ENCODE measurements at regions not wholly inside any gene's neighbourhood (a gene's known extent, or its start where the extent isn't known, plus 50 kb on each side); places are given as distances from the start of the nearest gene placed in this dataset.

GRCh38 chr1:18535391-18536210 lies 54.9 kb downstream of the KLHDC7A start:
- DNase-seq (ENCODE audit: low spot score), result no peak

GRCh38 chr1:18536356-18536755 lies 55.6 kb downstream of the KLHDC7A start:
- no peak for DNase-seq (ENCODE audit: low spot score)

GRCh38 chr1:18536915-18537314 lies 56.2 kb downstream of the KLHDC7A start:
- DNase-seq (ENCODE audit: low spot score), result no peak

- DNase-seq (ENCODE audit: low spot score), result no peak
Measured at GRCh38 chr1:18537386-18538306, 56.9 kb downstream of the KLHDC7A start.

GRCh38 chr1:18539171-18539570 lies 58.4 kb downstream of the KLHDC7A start:
- no peak for DNase-seq (ENCODE audit: low spot score)

GRCh38 chr1:18540136-18540765 lies 59.5 kb downstream of the KLHDC7A start:
- no peak for DNase-seq (ENCODE audit: low spot score)

GRCh38 chr1:18541046-18541795 lies 60.5 kb downstream of the KLHDC7A start:
- no peak for DNase-seq (ENCODE audit: low spot score)

- DNase-seq (ENCODE audit: low spot score), result no peak
Measured at GRCh38 chr1:18542351-18542750, 61.6 kb downstream of the KLHDC7A start.

GRCh38 chr1:18546026-18546425 lies 65.3 kb downstream of the KLHDC7A start:
- DNase-seq (ENCODE audit: low spot score), result no peak

GRCh38 chr1:18547460-18547859 lies 66.7 kb downstream of the KLHDC7A start:
- no peak for DNase-seq (ENCODE audit: low spot score)

- no peak for DNase-seq (ENCODE audit: low spot score)
Measured at GRCh38 chr1:18548643-18549042, 67.9 kb downstream of the KLHDC7A start.

- DNase-seq (ENCODE audit: low spot score), result no peak
Measured at GRCh38 chr1:18549106-18549505, 68.4 kb downstream of the KLHDC7A start.

- no peak for DNase-seq (ENCODE audit: low spot score)
Measured at GRCh38 chr1:18549906-18550305, 69.2 kb downstream of the KLHDC7A start.

GRCh38 chr1:18552631-18553030 lies 71.9 kb downstream of the KLHDC7A start:
- DNase-seq (ENCODE audit: low spot score), result no peak

- DNase-seq (ENCODE audit: low spot score), result no peak
Measured at GRCh38 chr1:18553388-18553787, 72.7 kb downstream of the KLHDC7A start.

- no peak for DNase-seq (ENCODE audit: low spot score)
Measured at GRCh38 chr1:18554099-18554498, 73.4 kb downstream of the KLHDC7A start.

GRCh38 chr1:18554597-18554996 lies 73.9 kb downstream of the KLHDC7A start:
- DNase-seq (ENCODE audit: low spot score), result no peak

- DNase-seq (ENCODE audit: low spot score), result no peak
Measured at GRCh38 chr1:18555036-18555435, 74.3 kb downstream of the KLHDC7A start.

- peak; percentile 6 for DNase-seq (ENCODE audit: low spot score)
Measured at GRCh38 chr1:18556364-18556763, 74.3 kb upstream of the PAX7 start.

GRCh38 chr1:18557621-18558465 lies 72.8 kb upstream of the PAX7 start:
- peak; percentile 2 for DNase-seq (ENCODE audit: low spot score)

- DNase-seq (ENCODE audit: low spot score), result no peak
Measured at GRCh38 chr1:18560692-18561091, 70.0 kb upstream of the PAX7 start.
